Left ventricle myocardium inferior (tissue), 1 donor: ENCODE measurements at regions not wholly inside any gene's neighbourhood (a gene's known extent, or its start where the extent isn't known, plus 50 kb on each side); places are given as distances from the start of the nearest gene placed in this dataset.

Experiments
- DNase-seq: peaks from one replicate; pipeline ENCODE4 v3.0.0-alpha.2; 2020
- H3K27ac ChIP-seq: fragments of 200-600 bp; replicated peaks from 2 replicates; pipeline ENCODE4 v1.8.0; 2021
- H3K27me3 ChIP-seq: fragments of 200-600 bp; 2 replicates; pipeline ENCODE4 v1.8.0; 2021; ENCODE audit warnings: low read depth
- H3K36me3 ChIP-seq: fragments of 200-600 bp; 2 replicates; pipeline ENCODE4 v1.8.0; 2021
- H3K4me1 ChIP-seq: fragments of 200-600 bp; 2 replicates; pipeline ENCODE4 v1.8.0; 2021
- H3K4me3 ChIP-seq: fragments of 200-600 bp; 2 replicates; pipeline ENCODE4 v1.8.0; 2021; ENCODE audit warnings: mild to moderate bottlenecking, moderate library complexity
- H3K9me3 ChIP-seq: fragments of 200-600 bp; replicated peaks from 2 replicates; pipeline ENCODE4 v1.8.0; 2021
- CTCF ChIP-seq: fragments of 200-600 bp; IDR thresholded peaks from 2 replicates; pipeline ENCODE4 v1.8.0; 2021; ENCODE audit warnings: antibody characterized with exemption, mild to moderate bottlenecking, borderline replicate concordance
- intact Hi-C: fragments of 100-400 bp; cut with micrococcal nuclease; formaldehyde crosslinking; loops from one replicate; pipeline ENCODE4 v1.11.0; 2022
- donor health status: DM: no; HTN: yes; CAD: no; lungs with severe emphysema.

GRCh38 chr14:82546401-82546800, 1012.7 kb upstream of the SEL1L start:
- intact Hi-C loops = no loop called here
- Histone ChIP-seq H3K9me3 (peaks cover 9% of the 10 kb centered on the region), H3K36me3 (no peaks in the 10 kb centered on the region), H3K27me3 (no peaks in the 10 kb centered on the region), H3K27ac (no peak overlapping the region), H3K4me3 (no peak overlapping the region), H3K4me1 (no peaks in the 10 kb centered on the region)
- TF ChIP-seq CTCF = no peak
- no peak for DNase-seq

- TF ChIP-seq CTCF = no peak
- DNase-seq = no peak
- no peaks in the 10 kb centered on the region for H3K36me3 ChIP-seq
- no peaks in the 10 kb centered on the region for H3K9me3 ChIP-seq
- no peak overlapping the region for H3K4me3 ChIP-seq
- H3K27ac ChIP-seq = no peak overlapping the region
- H3K27me3 ChIP-seq = no peaks in the 10 kb centered on the region
- H3K4me1 ChIP-seq = no peaks in the 10 kb centered on the region
- intact Hi-C loops = no loop called here
Observed at GRCh38 chr14:82549306-82549990, 1015.8 kb upstream of the SEL1L start.

- H3K27ac ChIP-seq = no peak overlapping the region
- intact Hi-C loops = no loop called here
- H3K27me3 ChIP-seq = no peaks in the 10 kb centered on the region
- no peak overlapping the region for H3K4me3 ChIP-seq
- DNase-seq = no peak
- no peaks in the 10 kb centered on the region for H3K4me1 ChIP-seq
- no peak for TF ChIP-seq CTCF
- no peaks in the 10 kb centered on the region for H3K9me3 ChIP-seq
- no peaks in the 10 kb centered on the region for H3K36me3 ChIP-seq
Observed at GRCh38 chr14:82562881-82563280, 1029.2 kb upstream of the SEL1L start.

GRCh38 chr14:82565825-82566224, 1032.2 kb upstream of the SEL1L start:
- intact Hi-C loops = no loop called here
- TF ChIP-seq CTCF = no peak
- no peaks in the 10 kb centered on the region for H3K4me1 ChIP-seq

GRCh38 chr14:82587226-82587625, 1053.6 kb upstream of the SEL1L start:
- intact Hi-C loops = no loop called here
- no peak for DNase-seq
- no peak overlapping the region for H3K4me3 ChIP-seq
- H3K27me3 ChIP-seq = no peaks in the 10 kb centered on the region
- no peaks in the 10 kb centered on the region for H3K9me3 ChIP-seq
- no peak for TF ChIP-seq CTCF
- H3K27ac ChIP-seq = no peak overlapping the region
- no peaks in the 10 kb centered on the region for H3K36me3 ChIP-seq
- no peaks in the 10 kb centered on the region for H3K4me1 ChIP-seq

More at GRCh38 chr14:82565825-82566224, 1032.2 kb upstream of the SEL1L start:
- Histone ChIP-seq H3K27ac (no peak overlapping the region), H3K27me3 (no peaks in the 10 kb centered on the region), H3K4me3 (no peak overlapping the region), H3K9me3 (no peaks in the 10 kb centered on the region), H3K36me3 (no peaks in the 10 kb centered on the region)
- no peak for DNase-seq
